PFSK-1 (cell line): ENCODE measurements at regions not wholly inside any gene's neighbourhood (a gene's known extent, or its start where the extent isn't known, plus 50 kb on each side); places are given as distances from the start of the nearest gene placed in this dataset.

Source experiments
- FOXP2 ChIP-seq: optimal IDR thresholded peaks from 2 replicates; pipeline ENCODE3; 2011; ENCODE audit warnings: borderline replicate concordance, control low read depth, inconsistent platforms; ENCODE audit not compliant: insufficient read depth; ENCODE audit errors: extremely low read length, extremely low read depth
- POLR2AphosphoS5 ChIP-seq: IDR thresholded peaks from 2 replicates; pipeline ENCODE4 v1.6.1; 2012; ENCODE audit warnings: low read depth, mild to moderate bottlenecking, control low read depth, low read length, moderate library complexity
- REST ChIP-seq, 2 experiments: IDR thresholded peaks; 2 replicates each; pipeline versions ENCODE4 v1.6.1 to v1.8.0; 2011 to 2012; ENCODE audit warnings: low read depth in 2 of 2, low read length in 2 of 2, control low read depth in 1 of 2, inconsistent platforms in 1 of 2, mild to moderate bottlenecking in 1 of 2, moderate library complexity in 1 of 2; ENCODE audit not compliant: insufficient read depth in 1 of 2
- SIN3A ChIP-seq: IDR thresholded peaks from 2 replicates; pipeline ENCODE4 v1.6.1; 2012; ENCODE audit warnings: mild to moderate bottlenecking, low read length, moderate library complexity, borderline replicate concordance; ENCODE audit not compliant: insufficient read depth
- TAF1 ChIP-seq: IDR thresholded peaks from 2 replicates; pipeline ENCODE4 v1.6.1; 2012; ENCODE audit warnings: low read length, control low read depth, borderline replicate concordance; ENCODE audit not compliant: insufficient read depth

- no peak for TF ChIP-seq POLR2AphosphoS5
- TF ChIP-seq TAF1, result no peak
- TF ChIP-seq REST (IDR thresholded peaks at IDR 0.05; ENCODE audit: insufficient read depth in 1 of 2, low read depth in 2 of 2, low read length in 2 of 2), result no peak
- no peak for TF ChIP-seq FOXP2
- no peak for TF ChIP-seq SIN3A
Measured at GRCh38 chr3:14299767-14300166, 102.6 kb upstream of the SLC6A6 start.

GRCh38 chr3:14300721-14301399, 101.5 kb upstream of the SLC6A6 start:
- no peak for TF ChIP-seq SIN3A
- TF ChIP-seq FOXP2, result no peak
- TF ChIP-seq POLR2AphosphoS5, result no peak
- no peak for TF ChIP-seq TAF1
- TF ChIP-seq REST (IDR thresholded peaks at IDR 0.05; ENCODE audit: insufficient read depth in 1 of 2, low read depth in 2 of 2, low read length in 2 of 2), result no peak

GRCh38 chr3:14301558-14301957, 100.8 kb upstream of the SLC6A6 start:
- TF ChIP-seq TAF1, result no peak
- no peak for TF ChIP-seq FOXP2
- TF ChIP-seq REST (IDR thresholded peaks at IDR 0.05; ENCODE audit: insufficient read depth in 1 of 2, low read depth in 2 of 2, low read length in 2 of 2), result no peak
- no peak for TF ChIP-seq SIN3A
- no peak for TF ChIP-seq POLR2AphosphoS5

GRCh38 chr3:14303336-14304100, 98.9 kb upstream of the SLC6A6 start:
- TF ChIP-seq TAF1 (no peak), SIN3A (no peak), REST (IDR thresholded peaks at IDR 0.05; ENCODE audit: insufficient read depth in 1 of 2, low read depth in 2 of 2, low read length in 2 of 2) (no peak), FOXP2 (no peak), POLR2AphosphoS5 (no peak)
